GM10248 (cell line): ENCODE measurements at regions not wholly inside any gene's neighbourhood (a gene's known extent, or its start where the extent isn't known, plus 50 kb on each side); places are given as distances from the start of the nearest gene placed in this dataset.

Source experiments
- CTCF ChIA-PET: fragments of 300-600 bp; sonication (Branson Sonifier 250); formaldehyde crosslinking; extraction: SDS; loops from one replicate; lab custom pipeline; 2021; ENCODE audit warnings: antibody characterized with exemption; lab: Yijun Ruan, JAX
- POLR2A ChIA-PET: fragments of 350-650 bp; sonication (Branson Sonifier 250); formaldehyde crosslinking; extraction: SDS; loops from one replicate; lab custom pipeline; 2020; ENCODE audit warnings: antibody characterized with exemption; lab: Yijun Ruan, JAX
- DNase-seq: peaks from one replicate; pipeline ENCODE4 v3.0.0; 2012; ENCODE audit errors: extremely low spot score
- TF ChIP-seq, protein P1 (sequence below): IDR thresholded peaks from 2 replicates; pipeline ENCODE4 v1.5.1; 2012; ENCODE audit warnings: mild to moderate bottlenecking, low read depth; ENCODE audit errors: extremely low read depth, missing control alignments, control extremely low read depth

DNA sequence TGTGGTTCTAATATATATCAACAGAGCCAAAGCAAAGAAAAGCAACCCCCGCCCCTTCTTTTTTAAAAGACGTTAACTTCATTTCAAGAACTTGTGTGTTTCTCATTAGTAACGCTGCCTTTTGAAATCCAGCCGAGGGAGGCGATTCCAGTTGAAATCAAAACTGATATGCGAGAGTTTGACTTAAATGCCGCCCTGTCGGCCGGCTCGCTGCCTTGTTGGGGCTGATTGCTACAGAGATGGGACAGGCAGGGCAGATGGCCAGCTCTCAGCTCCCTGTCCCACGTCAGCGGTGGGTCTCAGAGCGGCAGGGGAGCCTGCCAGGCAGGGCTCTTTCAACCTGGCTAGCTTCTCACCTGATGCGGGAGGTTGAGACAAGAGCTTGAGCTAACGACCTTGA lies 51.9 kb upstream of the ALX4 start:
- ChIA-PET CTCF (no interaction called here), POLR2A (no interaction called here)
- TF ChIP-seq, protein P1, sequence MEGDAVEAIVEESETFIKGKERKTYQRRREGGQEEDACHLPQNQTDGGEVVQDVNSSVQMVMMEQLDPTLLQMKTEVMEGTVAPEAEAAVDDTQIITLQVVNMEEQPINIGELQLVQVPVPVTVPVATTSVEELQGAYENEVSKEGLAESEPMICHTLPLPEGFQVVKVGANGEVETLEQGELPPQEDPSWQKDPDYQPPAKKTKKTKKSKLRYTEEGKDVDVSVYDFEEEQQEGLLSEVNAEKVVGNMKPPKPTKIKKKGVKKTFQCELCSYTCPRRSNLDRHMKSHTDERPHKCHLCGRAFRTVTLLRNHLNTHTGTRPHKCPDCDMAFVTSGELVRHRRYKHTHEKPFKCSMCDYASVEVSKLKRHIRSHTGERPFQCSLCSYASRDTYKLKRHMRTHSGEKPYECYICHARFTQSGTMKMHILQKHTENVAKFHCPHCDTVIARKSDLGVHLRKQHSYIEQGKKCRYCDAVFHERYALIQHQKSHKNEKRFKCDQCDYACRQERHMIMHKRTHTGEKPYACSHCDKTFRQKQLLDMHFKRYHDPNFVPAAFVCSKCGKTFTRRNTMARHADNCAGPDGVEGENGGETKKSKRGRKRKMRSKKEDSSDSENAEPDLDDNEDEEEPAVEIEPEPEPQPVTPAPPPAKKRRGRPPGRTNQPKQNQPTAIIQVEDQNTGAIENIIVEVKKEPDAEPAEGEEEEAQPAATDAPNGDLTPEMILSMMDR: no peak
- DNase-seq: no peak

DNA sequence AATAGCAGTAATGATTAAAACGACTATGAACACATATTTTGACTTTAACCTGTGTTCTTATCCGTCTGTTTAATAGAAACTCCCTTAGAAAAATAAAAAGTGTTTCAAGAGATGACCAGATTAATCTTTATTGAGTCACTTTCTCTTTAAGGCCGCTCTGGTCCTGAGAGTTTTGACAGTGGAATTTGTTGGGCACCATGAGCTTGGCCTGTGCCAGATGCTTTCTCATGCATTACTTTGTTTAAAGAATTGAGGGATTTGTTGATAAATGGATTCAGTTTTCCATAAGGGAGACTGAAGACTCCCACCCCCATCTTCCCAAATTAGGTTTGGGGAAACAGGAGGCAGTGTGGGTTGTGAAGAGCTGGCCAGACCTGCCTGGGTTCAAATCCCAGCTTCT lies 53.2 kb upstream of the ALX4 start:
- no peak for DNase-seq
- TF ChIP-seq, protein P1: no peak
- POLR2A ChIA-PET: no interaction called here
- CTCF ChIA-PET: no interaction called here

DNA sequence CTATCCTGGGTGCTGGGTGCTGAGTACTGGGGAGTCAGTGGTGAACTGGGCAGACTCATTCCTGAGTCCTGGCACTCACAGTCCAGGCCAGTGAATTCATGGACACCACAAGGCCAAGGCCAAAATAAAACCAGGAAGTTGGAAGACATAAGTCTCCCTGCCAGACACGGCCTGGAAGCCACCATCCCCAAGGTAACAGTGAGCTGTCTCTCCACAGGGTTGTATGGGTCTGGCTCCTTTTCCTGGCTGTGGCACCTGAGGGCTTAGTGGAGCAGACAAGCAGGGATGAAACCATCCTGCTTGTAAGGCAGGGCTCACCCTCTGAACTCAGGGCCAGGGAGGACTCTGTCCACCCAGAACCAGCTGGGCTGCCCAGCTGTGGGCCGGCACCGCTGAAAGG lies 54.7 kb upstream of the ALX4 start:
- CTCF ChIA-PET: no interaction called here
- DNase-seq: no peak
- POLR2A ChIA-PET: no interaction called here
- TF ChIP-seq, protein P1: no peak

DNA sequence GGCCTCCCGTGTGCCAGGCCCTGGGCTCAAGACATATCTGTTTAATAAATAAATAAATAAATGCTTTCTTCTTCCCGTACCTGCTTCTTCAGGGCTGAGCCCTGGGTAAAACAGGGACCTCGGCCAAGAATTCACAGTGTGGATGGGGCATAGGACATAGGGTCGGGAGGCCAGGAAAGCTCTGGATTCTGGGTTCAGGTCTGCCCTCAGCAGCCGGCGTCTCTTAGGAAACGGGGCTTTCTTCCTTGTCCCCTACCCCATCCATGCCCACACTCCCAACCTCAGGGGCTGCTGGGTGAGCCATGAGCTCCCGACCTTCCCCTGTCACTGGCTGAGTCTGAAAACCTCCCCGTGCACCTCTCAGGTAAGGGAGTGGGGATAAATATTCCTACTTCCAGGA lies 55.7 kb upstream of the ALX4 start:
- TF ChIP-seq, protein P1: no peak
- no peak for DNase-seq
- ChIA-PET POLR2A (no interaction called here), CTCF (no interaction called here)

DNA sequence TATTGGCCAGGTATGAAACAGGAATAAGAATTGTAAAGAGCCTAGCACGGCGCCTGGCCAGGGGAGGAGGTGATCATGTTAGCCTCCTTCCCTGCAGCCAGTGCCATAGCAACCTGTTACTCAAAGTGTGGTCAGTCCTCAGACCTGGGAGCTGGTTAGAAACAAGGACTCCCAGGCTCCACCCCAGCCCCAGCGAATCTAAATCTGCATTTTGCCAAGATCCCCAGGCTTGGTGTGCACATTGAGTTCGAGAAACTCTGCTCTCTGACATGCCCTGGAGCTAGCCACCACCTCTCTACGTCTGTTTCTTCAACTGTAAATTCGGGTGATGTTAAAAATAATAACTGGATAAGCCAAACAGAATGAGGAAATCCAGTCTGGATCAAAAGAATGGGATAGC lies 56.1 kb upstream of the ALX4 start:
- ChIA-PET CTCF (no interaction called here), POLR2A (no interaction called here)
- DNase-seq: no peak
- TF ChIP-seq, protein P1: no peak

DNA sequence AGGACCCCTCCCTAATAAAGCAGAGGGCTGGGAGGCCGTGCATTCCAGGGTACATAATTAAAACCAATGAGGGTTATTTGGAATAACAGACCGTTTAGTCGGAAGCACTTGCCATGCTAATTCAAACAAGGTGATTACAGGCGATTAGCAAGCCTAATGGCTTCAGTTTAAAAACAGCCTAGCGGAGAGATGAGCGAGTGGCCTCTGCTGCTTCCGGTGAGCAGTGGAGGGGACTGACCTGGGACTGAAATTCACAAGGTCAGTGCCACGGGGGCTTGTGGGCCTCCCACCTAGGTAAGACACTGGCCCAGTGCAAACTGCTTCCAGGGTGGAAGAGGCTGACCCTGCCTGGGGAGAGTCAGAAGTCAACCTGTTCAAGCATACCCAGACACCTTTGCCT lies 56.8 kb upstream of the ALX4 start:
- no peak for DNase-seq
- TF ChIP-seq, protein P1: no peak
- ChIA-PET POLR2A (no interaction called here), CTCF (no interaction called here)

DNA sequence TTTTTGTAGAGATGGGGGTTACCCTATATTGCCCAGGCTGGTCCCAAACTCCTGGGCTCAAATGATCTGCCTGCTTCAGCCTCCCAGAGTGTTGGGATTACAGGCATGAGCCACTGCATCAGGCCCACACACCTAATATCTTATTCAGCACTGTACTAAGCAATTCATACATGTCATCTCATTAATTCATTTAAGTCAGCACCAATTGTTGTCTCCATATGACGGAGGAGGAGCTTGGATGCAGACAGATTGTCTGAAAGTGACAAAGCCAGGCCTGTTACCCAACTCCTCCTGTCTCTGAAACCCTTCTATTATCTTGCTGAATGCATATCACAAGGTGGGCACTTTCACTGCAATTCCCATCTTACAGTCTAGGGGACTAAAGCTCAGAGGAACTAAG lies 57.5 kb upstream of the ALX4 start:
- DNase-seq: no peak
- ChIA-PET CTCF (no interaction called here), POLR2A (no interaction called here)
- TF ChIP-seq, protein P1: no peak
